Naive B cell (primary cell): ENCODE measurements at regions not wholly inside any gene's neighbourhood (a gene's known extent, or its start where the extent isn't known, plus 50 kb on each side); places are given as distances from the start of the nearest gene placed in this dataset.

Experiments
- ATAC-seq, 2 donors: fragments of 150-1000 bp; cut with Tn5 transposase; 2 replicates each; pipeline ENCODE4 v1.10.0; 2021; ENCODE audit warnings: low read depth in 2 of 2, mild to moderate bottlenecking in 2 of 2, moderate library complexity in 2 of 2
- DNase-seq: peaks from one replicate; pipeline ENCODE4 v3.0.0; 2022
- H3K27ac Mint-ChIP-seq, 6 donors: one replicate each; pipeline ENCODE4 v1.8.0; 2020 to 2022; ENCODE audit warnings: mild to moderate bottlenecking in 6 of 6, mixed read lengths in 6 of 6, moderate library complexity in 5 of 6, inconsistent platforms in 2 of 6
- H3K27me3 Mint-ChIP-seq, 3 donors: one replicate each; pipeline ENCODE4 v1.8.0; 2021 to 2022; ENCODE audit warnings: mixed read lengths in 3 of 3, mild to moderate bottlenecking in 1 of 3
- H3K36me3 Mint-ChIP-seq, 2 donors: one replicate each; pipeline ENCODE4 v1.8.0; 2020 to 2022; ENCODE audit warnings: mixed read lengths in 2 of 2, inconsistent platforms in 1 of 2, mild to moderate bottlenecking in 1 of 2
- H3K4me1 Mint-ChIP-seq, 3 donors: one replicate each; pipeline ENCODE4 v1.8.0; 2020 to 2022; ENCODE audit warnings: mixed read lengths in 3 of 3, inconsistent platforms in 1 of 3, mild to moderate bottlenecking in 1 of 3, moderate library complexity in 1 of 3
- H3K4me3 Mint-ChIP-seq, 8 donors: one replicate each; pipeline ENCODE4 v1.8.0; 2020 to 2022; ENCODE audit warnings: mild to moderate bottlenecking in 8 of 8, mixed read lengths in 8 of 8, moderate library complexity in 8 of 8, inconsistent platforms in 2 of 8
- H3K9me3 Mint-ChIP-seq, 7 donors: one replicate each; pipeline ENCODE4 v1.8.0; 2020 to 2022; ENCODE audit warnings: mixed read lengths in 7 of 7, mild to moderate bottlenecking in 5 of 7, inconsistent platforms in 2 of 7, moderate library complexity in 1 of 7

DNA sequence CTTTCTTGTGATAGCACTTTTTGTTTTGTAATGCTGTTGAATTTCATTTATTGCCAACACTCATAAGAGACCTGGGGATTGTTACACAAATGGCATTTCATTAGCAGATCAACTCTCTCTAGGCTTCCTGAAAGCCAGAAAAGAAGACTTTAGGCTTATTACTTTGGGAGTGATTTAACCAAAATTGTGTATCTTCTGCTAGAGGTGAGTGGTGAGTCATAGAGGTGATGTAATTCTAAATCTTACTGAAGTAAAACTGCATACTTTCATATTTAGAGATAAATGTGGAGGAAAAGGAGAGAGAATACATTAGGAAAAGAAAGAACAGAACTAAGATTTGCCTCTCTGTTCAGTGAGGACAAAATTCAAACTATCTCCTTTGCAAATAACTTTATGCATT lies 304.7 kb upstream of the RGS17 start:
- no peaks in the 10 kb centered on the region for H3K4me1 Mint-ChIP-seq
- no peak for ATAC-seq

DNA sequence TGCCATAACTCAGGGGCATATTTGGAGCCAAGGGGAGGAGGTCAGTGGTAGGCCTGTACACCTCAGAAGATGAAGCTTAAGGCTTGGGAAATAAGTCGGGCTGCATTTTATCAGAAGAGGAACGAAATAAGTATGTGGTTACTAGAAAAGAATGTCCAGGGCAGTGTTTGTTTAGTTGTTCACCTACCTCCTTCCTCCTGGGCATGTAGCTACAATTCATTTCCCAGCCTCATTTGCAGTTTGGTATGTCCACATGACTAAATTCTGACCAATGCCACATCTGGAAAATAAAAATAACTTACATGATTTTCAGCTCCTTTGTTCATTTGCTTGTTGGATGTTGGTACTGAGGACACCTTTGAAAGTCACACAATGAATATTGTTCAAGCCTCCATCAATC lies 294.5 kb upstream of the RGS17 start:
- DNase-seq, result no peak
- H3K27ac Mint-ChIP-seq, result no peak overlapping the region
- ATAC-seq, result no peak
- H3K27me3 Mint-ChIP-seq, result no peaks in the 10 kb centered on the region
- peaks cover 0 to 4% (median 3%) of the 10 kb centered on the region in 7 donors for H3K9me3 Mint-ChIP-seq
- H3K36me3 Mint-ChIP-seq, result no peaks in the 10 kb centered on the region
- H3K4me1 Mint-ChIP-seq, result no peaks in the 10 kb centered on the region
- H3K4me3 Mint-ChIP-seq, result no peak overlapping the region

More for the DNA sequence above, 304.7 kb upstream of the RGS17 start:
- Mint-ChIP-seq H3K4me3 (no peak overlapping the region), H3K9me3 (peaks cover 0 to 5% (median 2%) of the 10 kb centered on the region in 7 donors), H3K36me3 (no peaks in the 10 kb centered on the region), H3K27me3 (no peaks in the 10 kb centered on the region), H3K27ac (no peak overlapping the region)
- no peak for DNase-seq

DNA sequence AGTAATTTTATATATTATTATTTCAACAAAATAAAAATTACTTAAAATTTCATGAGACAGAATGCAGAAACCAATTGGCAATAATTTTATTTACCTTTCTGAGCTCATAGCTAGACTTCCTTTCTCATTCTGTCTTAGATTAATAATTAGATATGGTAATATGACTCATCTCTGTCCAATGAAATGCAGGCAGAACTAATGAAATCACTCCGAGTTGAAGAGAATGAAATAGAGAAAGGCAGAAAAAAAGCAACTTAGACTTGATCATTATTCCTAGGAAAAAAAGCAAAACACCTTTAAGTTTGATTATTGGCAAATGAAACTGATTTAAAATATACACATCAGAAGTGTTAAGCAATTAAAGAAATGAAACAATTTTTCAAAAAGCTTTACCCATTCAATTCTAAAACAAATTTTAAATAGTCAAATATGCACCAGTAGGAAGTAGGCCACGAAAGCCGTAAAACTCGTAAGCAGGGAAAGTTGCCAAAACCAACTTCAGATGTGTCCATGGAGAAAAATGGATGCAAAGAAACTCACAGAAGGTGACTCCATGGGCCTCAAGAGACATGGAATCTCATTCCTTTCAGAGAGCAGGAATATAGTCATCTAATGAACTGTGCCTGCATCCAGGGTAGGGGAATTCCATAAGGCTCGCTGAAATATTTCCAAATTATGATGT lies 293.8 kb upstream of the RGS17 start:
- Mint-ChIP-seq H3K4me1 (no peaks in the 10 kb centered on the region), H3K9me3 (peaks cover 0 to 5% (median 0%) of the 10 kb centered on the region in 7 donors), H3K27me3 (no peaks in the 10 kb centered on the region), H3K27ac (no peak overlapping the region), H3K36me3 (no peaks in the 10 kb centered on the region), H3K4me3 (no peak overlapping the region)
- DNase-seq (no peak), ATAC-seq (no peak)

- no peaks in the 10 kb centered on the region for H3K4me1 Mint-ChIP-seq
- peaks cover 0 to 11% (median 5%) of the 10 kb centered on the region in 7 donors for H3K9me3 Mint-ChIP-seq
- no peaks in the 10 kb centered on the region for H3K36me3 Mint-ChIP-seq
- no peak overlapping the region for H3K4me3 Mint-ChIP-seq
- H3K27me3 Mint-ChIP-seq, result no peaks in the 10 kb centered on the region
- no peak for ATAC-seq
- no peak overlapping the region for H3K27ac Mint-ChIP-seq
- DNase-seq, result no peak
These were observed 281.4 kb upstream of the RGS17 start for GRCh38 chr6:153412519-153412918.

- H3K4me1 Mint-ChIP-seq, result no peaks in the 10 kb centered on the region
- peaks cover 0 to 11% (median 5%) of the 10 kb centered on the region in 7 donors for H3K9me3 Mint-ChIP-seq
- no peaks in the 10 kb centered on the region for H3K36me3 Mint-ChIP-seq
- ATAC-seq, result no peak
- H3K27me3 Mint-ChIP-seq, result no peaks in the 10 kb centered on the region
- no peak for DNase-seq
- no peak overlapping the region for H3K4me3 Mint-ChIP-seq
- no peak overlapping the region for H3K27ac Mint-ChIP-seq
These were observed 280.1 kb upstream of the RGS17 start for GRCh38 chr6:153411070-153411648.

- no peak for ATAC-seq
- no peak for DNase-seq
- Mint-ChIP-seq H3K4me3 (no peak overlapping the region), H3K4me1 (no peaks in the 10 kb centered on the region), H3K9me3 (peaks cover 0 to 8% (median 0%) of the 10 kb centered on the region in 7 donors), H3K27me3 (no peaks in the 10 kb centered on the region), H3K27ac (no peak overlapping the region), H3K36me3 (no peaks in the 10 kb centered on the region)
These were observed 274.8 kb upstream of the RGS17 start for GRCh38 chr6:153405931-153406330.

GRCh38 chr6:153401751-153402150 lies 270.7 kb upstream of the RGS17 start:
- no peak overlapping the region for H3K27ac Mint-ChIP-seq
- H3K27me3 Mint-ChIP-seq, result no peaks in the 10 kb centered on the region
- no peak for ATAC-seq
- no peaks in the 10 kb centered on the region for H3K4me1 Mint-ChIP-seq
- H3K36me3 Mint-ChIP-seq, result no peaks in the 10 kb centered on the region
- no peak overlapping the region for H3K4me3 Mint-ChIP-seq
- no peak for DNase-seq
- peaks cover 0 to 4% (median 0%) of the 10 kb centered on the region in 7 donors for H3K9me3 Mint-ChIP-seq

DNA sequence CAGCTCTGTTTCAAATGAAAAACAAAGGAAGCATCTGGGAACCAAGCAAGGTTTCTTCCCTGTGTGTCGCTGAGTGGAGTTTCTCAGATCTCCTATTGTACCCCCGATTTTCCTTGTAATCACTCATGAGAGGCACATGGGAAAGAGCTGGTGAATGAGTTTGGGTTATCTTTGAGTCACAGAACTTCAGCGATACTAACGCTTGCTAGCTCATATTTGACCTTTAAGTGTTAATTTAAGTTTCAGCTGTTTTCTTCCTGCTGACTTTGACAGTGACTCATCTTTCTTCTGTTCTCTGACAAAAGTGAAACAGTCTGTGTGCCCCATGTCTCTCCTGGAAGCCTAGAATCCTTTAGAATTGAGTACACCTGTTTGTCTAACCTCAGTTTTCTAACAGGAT lies 261.1 kb upstream of the RGS17 start:
- no peak overlapping the region for H3K4me3 Mint-ChIP-seq
- H3K9me3 Mint-ChIP-seq, result peaks cover 2 to 22% (median 6%) of the 10 kb centered on the region in 7 donors
- H3K27ac Mint-ChIP-seq, result no peak overlapping the region
- H3K36me3 Mint-ChIP-seq, result no peaks in the 10 kb centered on the region
- H3K27me3 Mint-ChIP-seq, result no peaks in the 10 kb centered on the region
- no peaks in the 10 kb centered on the region for H3K4me1 Mint-ChIP-seq
- no peak for DNase-seq
- ATAC-seq, result no peak

DNA sequence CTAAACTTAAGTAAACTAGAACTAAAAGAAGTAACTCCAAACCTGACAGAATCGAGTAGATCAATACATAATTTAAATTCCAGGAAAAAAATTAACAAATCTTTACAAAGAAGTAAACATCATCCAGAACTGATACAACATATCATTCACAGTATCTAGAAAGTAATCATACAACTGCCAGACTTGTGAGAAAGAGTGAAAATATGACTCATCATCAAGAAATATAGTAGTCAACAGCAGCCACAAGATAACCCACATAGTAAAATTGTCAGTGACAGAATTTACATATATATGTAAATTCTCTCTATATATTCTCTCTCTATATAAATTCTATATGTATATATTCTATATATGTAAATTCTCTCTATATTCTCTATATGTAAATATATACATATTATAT lies 242.8 kb upstream of the RGS17 start:
- no peak overlapping the region for H3K4me3 Mint-ChIP-seq
- H3K9me3 Mint-ChIP-seq, result peaks cover 0 to 1% (median 0%) of the 10 kb centered on the region in 7 donors
- DNase-seq, result no peak

GRCh38 chr6:153368131-153368530 lies 237.0 kb upstream of the RGS17 start:
- H3K36me3 Mint-ChIP-seq, result no peaks in the 10 kb centered on the region
- no peaks in the 10 kb centered on the region for H3K27me3 Mint-ChIP-seq
- H3K9me3 Mint-ChIP-seq, result peaks cover 0 to 3% (median 0%) of the 10 kb centered on the region in 7 donors
- ATAC-seq, result no peak
- no peak overlapping the region for H3K4me3 Mint-ChIP-seq
- DNase-seq, result no peak
- no peaks in the 10 kb centered on the region for H3K4me1 Mint-ChIP-seq
- no peak overlapping the region for H3K27ac Mint-ChIP-seq

More for the DNA sequence above, 242.8 kb upstream of the RGS17 start:
- H3K27ac Mint-ChIP-seq, result no peak overlapping the region
- no peak for ATAC-seq
- no peaks in the 10 kb centered on the region for H3K36me3 Mint-ChIP-seq
- H3K4me1 Mint-ChIP-seq, result no peaks in the 10 kb centered on the region
- no peaks in the 10 kb centered on the region for H3K27me3 Mint-ChIP-seq

GRCh38 chr6:153367021-153367420 lies 235.9 kb upstream of the RGS17 start:
- Mint-ChIP-seq H3K4me3 (no peak overlapping the region), H3K4me1 (no peaks in the 10 kb centered on the region), H3K36me3 (no peaks in the 10 kb centered on the region), H3K27me3 (no peaks in the 10 kb centered on the region), H3K9me3 (peaks cover 0 to 6% (median 2%) of the 10 kb centered on the region in 7 donors), H3K27ac (no peak overlapping the region)
- DNase-seq (no peak), ATAC-seq (no peak)

GRCh38 chr6:153357391-153357790 lies 226.3 kb upstream of the RGS17 start:
- peaks cover 0 to 18% (median 11%) of the 10 kb centered on the region in 7 donors for H3K9me3 Mint-ChIP-seq
- H3K27ac Mint-ChIP-seq, result no peak overlapping the region
- ATAC-seq (no peak), DNase-seq (no peak)
- H3K27me3 Mint-ChIP-seq, result no peaks in the 10 kb centered on the region
- no peaks in the 10 kb centered on the region for H3K4me1 Mint-ChIP-seq
- no peak overlapping the region for H3K4me3 Mint-ChIP-seq
- no peaks in the 10 kb centered on the region for H3K36me3 Mint-ChIP-seq

DNA sequence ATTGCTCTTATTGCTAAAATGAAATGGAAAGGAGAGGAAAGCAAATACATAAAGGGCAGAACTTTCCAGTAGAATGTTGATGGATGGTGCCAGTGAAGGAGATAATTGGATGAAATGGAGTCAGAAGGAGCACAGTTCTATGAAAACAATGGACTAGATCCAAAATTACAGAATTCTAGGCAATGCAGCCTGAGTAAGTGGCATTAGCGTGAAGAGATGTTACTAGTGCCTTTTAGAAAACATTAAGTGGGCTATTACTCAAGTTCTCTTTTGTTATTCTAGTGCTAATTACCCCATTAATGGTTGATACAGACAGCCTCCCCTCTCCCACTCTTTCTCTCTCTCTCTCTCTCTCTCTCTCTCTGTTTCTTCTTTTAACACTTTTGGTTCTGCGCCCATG lies 209.5 kb upstream of the RGS17 start:
- Mint-ChIP-seq H3K27ac (no peak overlapping the region), H3K9me3 (peaks cover 0 to 9% (median 2%) of the 10 kb centered on the region in 7 donors), H3K36me3 (no peaks in the 10 kb centered on the region), H3K4me3 (no peak overlapping the region), H3K27me3 (no peaks in the 10 kb centered on the region), H3K4me1 (no peaks in the 10 kb centered on the region)
- DNase-seq, result no peak
- ATAC-seq, result no peak

DNA sequence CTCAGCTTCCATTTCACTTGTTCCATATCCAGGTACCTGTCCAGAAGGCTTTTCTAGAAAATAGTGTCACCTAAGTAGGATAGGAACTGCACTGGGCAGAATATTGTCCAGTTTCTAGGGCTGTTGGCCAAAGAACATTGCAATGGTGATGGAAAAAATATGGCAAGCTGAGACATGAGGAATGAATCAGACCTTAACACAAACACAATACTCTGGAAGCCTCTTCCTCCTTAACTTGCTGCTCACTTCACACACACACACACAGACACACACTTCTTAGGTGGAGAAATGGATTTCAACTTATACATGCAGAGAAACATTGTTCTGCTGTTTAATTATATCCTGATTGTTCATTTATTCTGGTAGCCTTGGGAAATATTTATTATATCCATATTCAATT lies 203.0 kb upstream of the RGS17 start:
- Mint-ChIP-seq H3K27me3 (no peaks in the 10 kb centered on the region), H3K36me3 (no peaks in the 10 kb centered on the region), H3K9me3 (peaks cover 0 to 27% (median 6%) of the 10 kb centered on the region in 7 donors), H3K4me1 (no peaks in the 10 kb centered on the region), H3K27ac (no peak overlapping the region), H3K4me3 (no peak overlapping the region)
- no peak for ATAC-seq
- no peak for DNase-seq
